Pancreas (tissue), 10 donors: ENCODE measurements at regions not wholly inside any gene's neighbourhood (a gene's known extent, or its start where the extent isn't known, plus 50 kb on each side); places are given as distances from the start of the nearest gene placed in this dataset.

ENCODE experiments used
- ATAC-seq, 4 donors: fragments of 200-7000 bp; cut with Tn5 transposase; one replicate each; pipeline versions ENCODE4 v1.8.0 to v1.9.1; 2020; ENCODE audit warnings: mild to moderate bottlenecking in 4 of 4, moderate library complexity in 4 of 4
- DNase-seq, 6 donors: peaks; one replicate each; pipeline ENCODE4 v3.0.0-alpha.2; 2020
- FAIRE-seq: peaks from 2 replicates; lab custom pipeline; 2012; peaks lifted over from hg19 to GRCh38; lab: Jason Lieb, UNC
- H3K27ac ChIP-seq, 4 donors: fragments of 200-600 bp; sonication (generic); 1 replicate in 3 of 4; 2 replicates in 1 of 4; pipeline versions ENCODE4 v1.5.0 to v1.8.0; 2020
- H3K27me3 ChIP-seq, 4 donors: fragments of 200-600 bp; one replicate each; pipeline ENCODE4 v1.8.0; 2021
- H3K36me3 ChIP-seq, 3 donors: fragments of 200-600 bp; sonication (generic) in 1 of 3; one replicate each; pipeline versions ENCODE4 v1.5.0 to v1.8.0; 2020 to 2021
- H3K4me1 ChIP-seq, 3 donors: fragments of 200-600 bp; one replicate each; pipeline ENCODE4 v1.8.0; 2021
- H3K4me3 ChIP-seq, 4 donors: fragments of 200-600 bp; sonication (generic) in 2 of 4; one replicate each; pipeline versions ENCODE4 v1.5.0 to v1.8.0; 2020 to 2021
- H3K9me3 ChIP-seq, 4 donors: fragments of 200-600 bp; one replicate each; pipeline ENCODE4 v1.8.0; 2021
- WGBS, 2 donors: extraction: QIAGEN DNeasy Blood & Tissue Kit; methylation state at CpG; one replicate each; pipeline ENCODE4 v1.1.7; 2013; 5-methylcytosine and 5-hydroxymethylcytosine counted together
- intact Hi-C, 3 donors: fragments of 100-400 bp; cut with DNase I; formaldehyde crosslinking; loops; one replicate each; pipeline versions ENCODE4 v1.11.1 to v1.14.2; 2022
- TF ChIP-seq, protein P1 (sequence below), 4 donors: fragments of 200-600 bp; sonication (generic) in 3 of 4; IDR thresholded peaks; one replicate each; pipeline versions ENCODE4 v1.5.0 to v1.8.0; 2021; ENCODE audit warnings: antibody characterized with exemption in 4 of 4
- donor health status: healthy with polysubstance abuse.
- donor health status: DM: no; HTN: no; CAD: no; lungs with moderate emphysema.
- donor health status: DM: no; HTN: no; CAD: no.
- donor health status: control.
- donor health status: control.
- donor health status: Bipolar disorder and iron deficiency.
- donor health status: DM: yes; HTN: yes; CAD: no.
- donor health status: DM: no; HTN: no; CAD: no.
- donor health status: DM: no; HTN: no; CAD: no.
- donor health status: DM: yes; HTN: yes; CAD: no.

DNA sequence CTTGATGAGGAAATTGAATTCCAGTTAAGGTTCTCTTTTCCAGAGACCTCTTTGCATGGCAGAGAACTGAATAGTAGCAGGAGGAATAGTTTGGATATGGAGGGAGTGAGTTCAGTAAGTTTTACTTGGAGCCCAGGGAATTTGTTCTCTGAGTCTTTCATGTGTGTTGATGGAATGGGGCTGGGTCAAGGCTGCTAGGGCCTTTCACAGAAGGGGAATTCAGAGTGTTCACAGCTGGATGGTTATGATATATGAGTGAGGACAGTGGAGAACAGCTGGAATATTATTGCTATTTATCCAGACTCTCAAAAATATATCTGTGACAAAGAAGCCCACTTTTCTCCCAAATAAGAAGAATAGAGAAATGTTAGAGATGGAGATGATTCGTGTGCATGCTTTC is 372.8 kb downstream of the PLK2 start:
- no peak overlapping the region for H3K27ac ChIP-seq
- DNase-seq, result no peak
- no peaks in the 10 kb centered on the region for H3K27me3 ChIP-seq
- ATAC-seq, result no peak
- intact Hi-C loops, result no loop called here
- TF ChIP-seq, protein P1, sequence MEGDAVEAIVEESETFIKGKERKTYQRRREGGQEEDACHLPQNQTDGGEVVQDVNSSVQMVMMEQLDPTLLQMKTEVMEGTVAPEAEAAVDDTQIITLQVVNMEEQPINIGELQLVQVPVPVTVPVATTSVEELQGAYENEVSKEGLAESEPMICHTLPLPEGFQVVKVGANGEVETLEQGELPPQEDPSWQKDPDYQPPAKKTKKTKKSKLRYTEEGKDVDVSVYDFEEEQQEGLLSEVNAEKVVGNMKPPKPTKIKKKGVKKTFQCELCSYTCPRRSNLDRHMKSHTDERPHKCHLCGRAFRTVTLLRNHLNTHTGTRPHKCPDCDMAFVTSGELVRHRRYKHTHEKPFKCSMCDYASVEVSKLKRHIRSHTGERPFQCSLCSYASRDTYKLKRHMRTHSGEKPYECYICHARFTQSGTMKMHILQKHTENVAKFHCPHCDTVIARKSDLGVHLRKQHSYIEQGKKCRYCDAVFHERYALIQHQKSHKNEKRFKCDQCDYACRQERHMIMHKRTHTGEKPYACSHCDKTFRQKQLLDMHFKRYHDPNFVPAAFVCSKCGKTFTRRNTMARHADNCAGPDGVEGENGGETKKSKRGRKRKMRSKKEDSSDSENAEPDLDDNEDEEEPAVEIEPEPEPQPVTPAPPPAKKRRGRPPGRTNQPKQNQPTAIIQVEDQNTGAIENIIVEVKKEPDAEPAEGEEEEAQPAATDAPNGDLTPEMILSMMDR (IDR thresholded peaks at IDR 0.05), result no peak
- no peak for FAIRE-seq
- H3K4me1 ChIP-seq, result no peaks in the 10 kb centered on the region
- H3K36me3 ChIP-seq, result no peaks in the 10 kb centered on the region
- no peaks in the 10 kb centered on the region for H3K9me3 ChIP-seq
- 48 to 56% methylated on average over 1 of the region's 1 CpG for WGBS, 2 donors
- no peak overlapping the region for H3K4me3 ChIP-seq

DNA sequence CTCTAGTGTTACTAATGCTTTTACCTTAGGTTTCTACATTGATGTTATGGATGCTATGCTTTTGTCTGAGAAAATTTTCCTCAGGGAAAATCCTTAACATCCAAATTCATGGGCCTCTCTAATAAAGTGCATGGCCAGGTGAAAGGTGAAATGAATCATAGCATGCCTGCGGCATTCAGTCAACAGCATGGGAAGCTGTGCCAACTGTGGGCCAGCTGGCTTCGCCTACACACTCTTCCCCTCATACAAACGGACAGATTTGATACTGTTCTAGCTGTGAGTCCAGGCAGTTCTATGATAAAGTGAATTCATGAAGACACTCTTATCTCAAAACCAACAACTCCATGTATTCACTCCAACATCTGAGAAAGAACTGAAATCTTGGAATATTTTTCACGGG is 374.1 kb downstream of the PLK2 start:
- no peak overlapping the region for H3K4me3 ChIP-seq
- no peak overlapping the region for H3K27ac ChIP-seq
- no peaks in the 10 kb centered on the region for H3K9me3 ChIP-seq
- WGBS, 2 donors, result 57 to 58% methylated on average over 4 of the region's 4 CpGs
- TF ChIP-seq, protein P1 (IDR thresholded peaks at IDR 0.05), result no peak
- H3K36me3 ChIP-seq, result no peaks in the 10 kb centered on the region
- H3K4me1 ChIP-seq, result no peaks in the 10 kb centered on the region
- ATAC-seq, result peak in 2 of 4 donors; percentile 59 to 68
- intact Hi-C loops, result no loop called here
- FAIRE-seq, result no peak
- no peaks in the 10 kb centered on the region for H3K27me3 ChIP-seq
- DNase-seq, result peak in 2 of 6 donors; percentile 20

DNA sequence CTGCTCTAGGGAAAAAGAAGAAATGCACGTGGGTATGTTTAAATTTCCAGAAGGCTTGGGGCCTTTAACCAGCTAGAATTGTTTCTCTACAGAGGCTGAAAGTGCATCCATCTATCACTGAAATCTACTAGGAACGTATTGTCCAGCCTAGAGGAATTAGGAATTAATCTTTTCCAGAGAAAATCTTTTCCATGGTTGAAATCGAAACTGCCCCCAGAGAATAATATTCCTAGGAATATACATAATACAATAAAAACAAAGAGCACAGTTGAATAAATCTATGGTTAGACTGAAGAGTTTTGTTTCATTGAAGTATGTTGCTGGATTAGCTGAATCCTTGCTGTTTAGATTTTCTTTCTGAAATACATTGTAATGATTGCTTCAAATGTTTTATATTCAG is 378.5 kb downstream of the PLK2 start:
- Histone ChIP-seq H3K4me1 (no peaks in the 10 kb centered on the region), H3K9me3 (no peaks in the 10 kb centered on the region), H3K27me3 (no peaks in the 10 kb centered on the region), H3K36me3 (no peaks in the 10 kb centered on the region), H3K27ac (no peak overlapping the region), H3K4me3 (no peak overlapping the region)
- intact Hi-C loops, result no loop called here
- FAIRE-seq, result no peak
- WGBS, 2 donors, result 76 to 87% methylated on average over 3 of the region's 3 CpGs
- no peak for ATAC-seq
- TF ChIP-seq, protein P1 (IDR thresholded peaks at IDR 0.05), result no peak
- DNase-seq, result no peak

DNA sequence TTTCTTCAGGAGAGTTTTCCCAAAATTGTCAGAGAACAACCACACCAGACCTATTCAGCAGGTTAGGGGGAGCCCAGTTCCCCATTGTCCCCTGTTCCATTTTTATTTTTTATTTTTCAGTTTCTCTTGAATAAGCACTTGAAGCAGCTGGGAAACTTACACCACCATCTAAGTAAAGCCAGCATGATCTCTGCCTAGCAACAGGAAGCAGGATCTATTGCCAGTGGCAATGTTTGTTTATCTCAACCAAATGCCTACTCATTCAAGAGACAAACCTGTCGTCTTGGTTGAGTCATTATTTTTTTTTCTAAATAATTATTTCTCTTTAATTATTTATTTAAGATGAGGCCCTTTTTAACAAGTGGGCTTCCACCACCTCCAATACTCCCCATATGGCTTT is 379.3 kb downstream of the PLK2 start:
- intact Hi-C loops, result no loop called here
- Histone ChIP-seq H3K4me1 (no peaks in the 10 kb centered on the region), H3K27me3 (no peaks in the 10 kb centered on the region), H3K4me3 (no peak overlapping the region), H3K9me3 (no peaks in the 10 kb centered on the region), H3K36me3 (no peaks in the 10 kb centered on the region), H3K27ac (no peak overlapping the region)
- TF ChIP-seq, protein P1 (IDR thresholded peaks at IDR 0.05), result no peak
- WGBS, 2 donors, result 13 to 17% methylated on average over 1 of the region's 1 CpG
- DNase-seq, result no peak
- peak in 1 of 4 donors; percentile 53 for ATAC-seq
- FAIRE-seq, result no peak

DNA sequence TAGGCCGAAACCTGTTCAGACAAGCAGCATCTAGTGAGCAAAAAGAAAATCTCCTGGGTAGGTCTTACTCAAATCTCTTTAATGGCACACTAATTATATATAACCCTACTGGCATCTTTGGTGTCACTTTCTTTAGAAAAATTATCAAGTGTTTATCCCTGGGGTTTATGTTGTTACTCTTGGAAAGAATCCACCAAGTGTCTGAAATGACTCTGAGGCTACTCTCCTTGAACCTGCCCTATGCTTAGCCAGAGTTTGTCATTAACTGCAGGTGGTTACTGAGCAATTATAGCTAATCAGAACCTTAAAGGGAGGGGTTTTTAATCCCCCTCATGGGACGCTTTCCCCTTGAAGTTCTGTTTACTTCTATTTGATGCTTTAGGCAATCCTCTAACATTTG is 381.9 kb downstream of the PLK2 start:
- WGBS, 2 donors, result 79 to 89% methylated on average over 2 of the region's 2 CpGs

More for the DNA sequence above, 381.9 kb downstream of the PLK2 start:
- Histone ChIP-seq H3K4me1 (no peaks in the 10 kb centered on the region), H3K27ac (no peak overlapping the region), H3K27me3 (no peaks in the 10 kb centered on the region), H3K4me3 (no peak overlapping the region), H3K36me3 (no peaks in the 10 kb centered on the region), H3K9me3 (no peaks in the 10 kb centered on the region)
- FAIRE-seq (no peak), ATAC-seq (no peak), DNase-seq (no peak)
- TF ChIP-seq, protein P1 (IDR thresholded peaks at IDR 0.05), result no peak
- intact Hi-C loops, result no loop called here
